GM18867 (cell line): ENCODE measurements at regions not wholly inside any gene's neighbourhood (a gene's known extent, or its start where the extent isn't known, plus 50 kb on each side); places are given as distances from the start of the nearest gene placed in this dataset.
A peak's percentile ranks its signal among the peaks of the same experiment; 100 is the strongest.
"Not testable (repeated sequence)": the region's sequence is repeated elsewhere in the genome, so short reads cannot be mapped to it uniquely, and the experiment has no call there.

ENCODE experiments used
- ATAC-seq: cut with Tn5 transposase; IDR thresholded peaks from one replicate; pipeline ENCODE4 v1.9.1; 2021; ENCODE audit warnings: mild to moderate bottlenecking, moderate library complexity; ENCODE audit not compliant: unreplicated experiment

GRCh38 chr1:144031550-144031949 is 59.8 kb upstream of the FAM72C start:
- not testable (repeated sequence) for ATAC-seq

DNA sequence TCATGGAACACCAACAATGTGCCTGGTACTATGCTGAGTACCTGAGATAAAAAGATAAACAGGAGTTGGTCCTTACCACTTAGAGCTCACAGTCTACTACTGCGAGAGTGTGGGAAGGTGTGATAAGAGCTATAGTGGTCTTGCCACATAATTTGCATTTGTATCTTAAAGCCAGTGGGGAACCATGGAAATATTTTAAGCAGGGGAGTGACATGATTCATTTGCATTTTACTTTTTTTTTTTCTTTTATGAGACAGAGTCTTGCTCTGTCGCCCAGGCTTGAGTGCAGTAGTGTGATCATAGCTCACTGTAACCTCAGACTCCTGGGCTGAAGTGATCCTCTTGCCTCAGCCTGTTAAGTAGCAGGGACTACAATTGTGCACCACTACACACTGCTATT is 54.2 kb upstream of the FAM72C start:
- ATAC-seq: peak; percentile 98

DNA sequence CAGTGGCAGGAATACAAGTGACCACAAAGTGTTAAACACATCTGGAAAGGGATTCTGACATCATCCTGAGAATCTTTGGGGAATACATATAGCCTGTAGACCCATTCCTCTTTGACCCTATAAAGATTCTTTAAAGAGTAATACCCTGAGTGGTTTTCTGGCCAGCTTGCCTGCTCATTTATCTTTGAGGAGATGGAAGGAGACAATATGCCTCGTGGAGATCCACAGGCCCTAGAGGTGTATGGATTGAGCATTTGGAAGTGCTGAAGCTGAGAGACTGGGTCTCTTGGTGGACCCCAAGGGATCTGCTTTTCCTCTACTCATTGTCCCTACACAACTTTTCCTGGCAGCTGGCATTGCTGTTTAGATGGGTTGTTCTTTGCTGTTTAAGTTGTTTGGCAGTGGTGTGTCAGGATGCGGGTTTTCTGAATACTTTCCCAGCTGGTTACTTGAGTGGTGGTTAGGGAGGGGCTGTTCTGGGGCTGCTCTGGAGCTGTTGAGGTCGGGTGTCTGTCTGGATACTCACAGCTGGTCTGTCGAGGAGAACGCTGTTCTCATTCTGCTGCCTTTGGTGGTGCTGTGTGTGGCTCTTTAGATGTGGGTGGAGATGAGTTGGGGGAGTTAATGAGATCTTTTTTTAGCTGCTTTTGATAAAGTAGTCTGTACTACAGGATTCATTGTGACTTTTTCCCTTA is 50.1 kb upstream of the FAM72C start:
- not testable (repeated sequence) for ATAC-seq
